ENCODE measurements at regions not wholly inside any gene's neighbourhood (a gene's known extent, or its start where the extent isn't known, plus 50 kb on each side); places are given as distances from the start of the nearest gene placed in this dataset.

DNA sequence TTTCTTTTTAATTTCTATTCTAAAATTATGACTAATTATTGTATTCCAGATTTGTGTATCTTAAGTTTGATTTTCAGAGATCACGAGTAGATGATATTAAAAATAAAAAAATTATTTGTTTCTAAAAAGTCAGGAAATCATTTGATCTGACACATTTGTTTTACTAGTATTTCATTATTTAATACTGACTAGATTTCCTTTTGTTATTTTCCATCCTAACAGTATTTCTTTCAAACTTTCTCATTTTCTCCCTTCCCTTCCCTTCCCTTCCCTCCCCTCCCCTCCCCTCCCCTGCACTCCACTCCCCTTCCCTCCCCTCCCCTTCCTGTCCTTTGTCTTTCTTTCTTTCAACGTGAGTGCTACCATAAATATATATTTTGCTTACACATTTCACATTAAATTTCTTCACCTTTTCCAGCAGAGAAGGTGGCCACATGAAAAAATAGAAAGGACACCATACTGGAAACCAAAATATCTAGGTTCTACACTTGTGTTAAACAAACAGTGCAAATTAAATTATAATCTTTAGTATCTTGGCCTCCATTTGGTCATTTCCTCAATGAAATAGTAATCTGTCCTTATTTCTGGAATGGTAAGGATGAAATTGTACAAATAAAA, 1412.7 kb upstream of the IGFBP7 start:
- TF ChIP-seq CTCF (IDR thresholded peaks at IDR 0.05) = no peak
- no peak for TF ChIP-seq POLR2A (IDR thresholded peaks at IDR 0.05)
- no peak for TF ChIP-seq POLR2AphosphoS5 (IDR thresholded peaks at IDR 0.05; ENCODE audit: insufficient read depth in 1 of 2, low read depth in 1 of 2)
